ENCODE measurements at regions not wholly inside any gene's neighbourhood (a gene's known extent, or its start where the extent isn't known, plus 50 kb on each side); places are given as distances from the start of the nearest gene placed in this dataset.

GRCh38 chr2:18841248-18842150 is 252.1 kb upstream of the NT5C1B start:
- H3K9me3 ChIP-seq (ENCODE audit: control insufficient read depth in 4 of 4, low read length in 3 of 4), result no peaks in the 10 kb centered on the region
- H3K4me3 ChIP-seq (ENCODE audit: low read depth in 1 of 3, low read length in 3 of 3), result no peak overlapping the region
- no peaks in the 10 kb centered on the region for H3K36me3 ChIP-seq (ENCODE audit: control insufficient read depth in 4 of 4, insufficient read depth in 3 of 4, low read depth in 1 of 4, low read length in 3 of 4)
- no peaks in the 10 kb centered on the region for H3K4me1 ChIP-seq (ENCODE audit: control insufficient read depth in 4 of 4, insufficient read depth in 4 of 4, low read length in 3 of 4)
- TF ChIP-seq TAF1 (conservative IDR thresholded peaks at IDR 0.05), result no peak
- TF ChIP-seq ZBTB33 (IDR thresholded peaks at IDR 0.05), result no peak
- no peak for TF ChIP-seq HNF4G (IDR thresholded peaks at IDR 0.05)
- TF ChIP-seq FOXA2 (IDR thresholded peaks at IDR 0.05), result no peak
- TF ChIP-seq, protein P1, sequence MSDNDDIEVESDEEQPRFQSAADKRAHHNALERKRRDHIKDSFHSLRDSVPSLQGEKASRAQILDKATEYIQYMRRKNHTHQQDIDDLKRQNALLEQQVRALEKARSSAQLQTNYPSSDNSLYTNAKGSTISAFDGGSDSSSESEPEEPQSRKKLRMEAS (IDR thresholded peaks at IDR 0.05), result no peak
- no peak for TF ChIP-seq GABPA (IDR thresholded peaks at IDR 0.05 in 1 of 2, conservative IDR thresholded peaks at IDR 0.05 in 1 of 2)
- TF ChIP-seq RAD21 (IDR thresholded peaks at IDR 0.05), result no peak
- TF ChIP-seq, protein P2, sequence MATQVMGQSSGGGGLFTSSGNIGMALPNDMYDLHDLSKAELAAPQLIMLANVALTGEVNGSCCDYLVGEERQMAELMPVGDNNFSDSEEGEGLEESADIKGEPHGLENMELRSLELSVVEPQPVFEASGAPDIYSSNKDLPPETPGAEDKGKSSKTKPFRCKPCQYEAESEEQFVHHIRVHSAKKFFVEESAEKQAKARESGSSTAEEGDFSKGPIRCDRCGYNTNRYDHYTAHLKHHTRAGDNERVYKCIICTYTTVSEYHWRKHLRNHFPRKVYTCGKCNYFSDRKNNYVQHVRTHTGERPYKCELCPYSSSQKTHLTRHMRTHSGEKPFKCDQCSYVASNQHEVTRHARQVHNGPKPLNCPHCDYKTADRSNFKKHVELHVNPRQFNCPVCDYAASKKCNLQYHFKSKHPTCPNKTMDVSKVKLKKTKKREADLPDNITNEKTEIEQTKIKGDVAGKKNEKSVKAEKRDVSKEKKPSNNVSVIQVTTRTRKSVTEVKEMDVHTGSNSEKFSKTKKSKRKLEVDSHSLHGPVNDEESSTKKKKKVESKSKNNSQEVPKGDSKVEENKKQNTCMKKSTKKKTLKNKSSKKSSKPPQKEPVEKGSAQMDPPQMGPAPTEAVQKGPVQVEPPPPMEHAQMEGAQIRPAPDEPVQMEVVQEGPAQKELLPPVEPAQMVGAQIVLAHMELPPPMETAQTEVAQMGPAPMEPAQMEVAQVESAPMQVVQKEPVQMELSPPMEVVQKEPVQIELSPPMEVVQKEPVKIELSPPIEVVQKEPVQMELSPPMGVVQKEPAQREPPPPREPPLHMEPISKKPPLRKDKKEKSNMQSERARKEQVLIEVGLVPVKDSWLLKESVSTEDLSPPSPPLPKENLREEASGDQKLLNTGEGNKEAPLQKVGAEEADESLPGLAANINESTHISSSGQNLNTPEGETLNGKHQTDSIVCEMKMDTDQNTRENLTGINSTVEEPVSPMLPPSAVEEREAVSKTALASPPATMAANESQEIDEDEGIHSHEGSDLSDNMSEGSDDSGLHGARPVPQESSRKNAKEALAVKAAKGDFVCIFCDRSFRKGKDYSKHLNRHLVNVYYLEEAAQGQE (IDR thresholded peaks at IDR 0.05), result no peak
- TF ChIP-seq, protein P3, sequence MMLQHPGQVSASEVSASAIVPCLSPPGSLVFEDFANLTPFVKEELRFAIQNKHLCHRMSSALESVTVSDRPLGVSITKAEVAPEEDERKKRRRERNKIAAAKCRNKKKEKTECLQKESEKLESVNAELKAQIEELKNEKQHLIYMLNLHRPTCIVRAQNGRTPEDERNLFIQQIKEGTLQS (IDR thresholded peaks at IDR 0.05), result no peak
- no peak for TF ChIP-seq JUND (IDR thresholded peaks at IDR 0.05)
- TF ChIP-seq YY1 (IDR thresholded peaks at IDR 0.05), result no peak
- no peak for TF ChIP-seq FOXA1 (IDR thresholded peaks at IDR 0.05)
- no peak for TF ChIP-seq HNF4A (conservative IDR thresholded peaks at IDR 0.05)
- no peak for TF ChIP-seq EGR1 (IDR thresholded peaks at IDR 0.05; ENCODE audit: low read depth in 2 of 2)
- no peak for DNase-seq (ENCODE audit: low spot score)
- no peak overlapping the region for H3K27ac ChIP-seq (ENCODE audit: low read depth in 1 of 2, low read length in 2 of 2)
- no peaks in the 10 kb centered on the region for H3K27me3 ChIP-seq (ENCODE audit: control insufficient read depth in 4 of 4, insufficient read depth in 4 of 4, low read length in 3 of 4)
- 67% methylated on average over 4 of the region's 4 CpGs for WGBS
- H3K9ac ChIP-seq (ENCODE audit: low read depth in 1 of 2, low read length in 2 of 2), result no peak overlapping the region

GRCh38 chr2:18837240-18837639 is 247.9 kb upstream of the NT5C1B start:
- Histone ChIP-seq H3K9ac (ENCODE audit: low read depth in 1 of 2, low read length in 2 of 2) (no peak overlapping the region), H3K4me3 (ENCODE audit: low read depth in 1 of 3, low read length in 3 of 3) (no peak overlapping the region), H3K9me3 (ENCODE audit: control insufficient read depth in 4 of 4, low read length in 3 of 4) (no peaks in the 10 kb centered on the region), H3K36me3 (ENCODE audit: control insufficient read depth in 4 of 4, insufficient read depth in 3 of 4, low read depth in 1 of 4, low read length in 3 of 4) (no peaks in the 10 kb centered on the region), H3K27me3 (ENCODE audit: control insufficient read depth in 4 of 4, insufficient read depth in 4 of 4, low read length in 3 of 4) (no peaks in the 10 kb centered on the region), H3K4me1 (ENCODE audit: control insufficient read depth in 4 of 4, insufficient read depth in 4 of 4, low read length in 3 of 4) (peaks cover 0 to 7% (median 3%) of the 10 kb centered on the region in 4 donors), H3K27ac (ENCODE audit: low read depth in 1 of 2, low read length in 2 of 2) (no peak overlapping the region)
- no peak for DNase-seq (ENCODE audit: low spot score)
- WGBS, result 91% methylated on average over 1 of the region's 1 CpG
- TF ChIP-seq, protein P4, sequence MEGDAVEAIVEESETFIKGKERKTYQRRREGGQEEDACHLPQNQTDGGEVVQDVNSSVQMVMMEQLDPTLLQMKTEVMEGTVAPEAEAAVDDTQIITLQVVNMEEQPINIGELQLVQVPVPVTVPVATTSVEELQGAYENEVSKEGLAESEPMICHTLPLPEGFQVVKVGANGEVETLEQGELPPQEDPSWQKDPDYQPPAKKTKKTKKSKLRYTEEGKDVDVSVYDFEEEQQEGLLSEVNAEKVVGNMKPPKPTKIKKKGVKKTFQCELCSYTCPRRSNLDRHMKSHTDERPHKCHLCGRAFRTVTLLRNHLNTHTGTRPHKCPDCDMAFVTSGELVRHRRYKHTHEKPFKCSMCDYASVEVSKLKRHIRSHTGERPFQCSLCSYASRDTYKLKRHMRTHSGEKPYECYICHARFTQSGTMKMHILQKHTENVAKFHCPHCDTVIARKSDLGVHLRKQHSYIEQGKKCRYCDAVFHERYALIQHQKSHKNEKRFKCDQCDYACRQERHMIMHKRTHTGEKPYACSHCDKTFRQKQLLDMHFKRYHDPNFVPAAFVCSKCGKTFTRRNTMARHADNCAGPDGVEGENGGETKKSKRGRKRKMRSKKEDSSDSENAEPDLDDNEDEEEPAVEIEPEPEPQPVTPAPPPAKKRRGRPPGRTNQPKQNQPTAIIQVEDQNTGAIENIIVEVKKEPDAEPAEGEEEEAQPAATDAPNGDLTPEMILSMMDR (IDR thresholded peaks at IDR 0.05; ENCODE audit: low read depth, low read length, missing input control), result no peak
- TF ChIP-seq, protein P3 (IDR thresholded peaks at IDR 0.05), result no peak
- TF ChIP-seq, protein P2 (IDR thresholded peaks at IDR 0.05), result no peak
- TF ChIP-seq RAD21 (IDR thresholded peaks at IDR 0.05), result no peak
- TF ChIP-seq FOXA1 (IDR thresholded peaks at IDR 0.05), result no peak
- no peak for TF ChIP-seq TAF1 (conservative IDR thresholded peaks at IDR 0.05)
- no peak for TF ChIP-seq FOXA2 (IDR thresholded peaks at IDR 0.05)
- no peak for TF ChIP-seq SP1 (IDR thresholded peaks at IDR 0.05)
- no peak for TF ChIP-seq JUND (IDR thresholded peaks at IDR 0.05)
- TF ChIP-seq HNF4G (IDR thresholded peaks at IDR 0.05), result no peak

All from liver (tissue), 8 donors.